Activated CD4-positive, alpha-beta T cell treated with anti-CD3 and anti-CD28 coated beads, Interleukin-2, amount 10 ng/mL, durations not matched to agents 24 days and 14 days (primary cell): ENCODE measurements at regions not wholly inside any gene's neighbourhood (a gene's known extent, or its start where the extent isn't known, plus 50 kb on each side); places are given as distances from the start of the nearest gene placed in this dataset.

Experiments
- DNase-seq: peaks from one replicate; pipeline ENCODE4 v3.0.0; 2022
- H3K27ac Mint-ChIP-seq: one replicate; pipeline ENCODE4 v1.8.0; 2022; ENCODE audit warnings: mild to moderate bottlenecking, mixed read lengths
- H3K27me3 Mint-ChIP-seq: one replicate; pipeline ENCODE4 v1.8.0; 2022; ENCODE audit warnings: mixed read lengths
- H3K36me3 Mint-ChIP-seq: one replicate; pipeline ENCODE4 v1.8.0; 2022; ENCODE audit warnings: low read depth, mild to moderate bottlenecking, mixed read lengths
- H3K4me1 Mint-ChIP-seq: one replicate; pipeline ENCODE4 v1.8.0; 2021; ENCODE audit warnings: mixed read lengths
- H3K4me3 Mint-ChIP-seq: one replicate; pipeline ENCODE4 v1.8.0; 2022; ENCODE audit warnings: mild to moderate bottlenecking, moderate library complexity, mixed read lengths
- H3K9me3 Mint-ChIP-seq: one replicate; pipeline ENCODE4 v1.8.0; 2021; ENCODE audit warnings: mixed read lengths
- intact Hi-C: fragments of 100-400 bp; cut with micrococcal nuclease; formaldehyde crosslinking; loops from one replicate; pipeline ENCODE4 v1.15.1; 2023

GRCh38 chr1:96969656-96970163 lies 248.1 kb downstream of the PTBP2 start:
- Mint-ChIP-seq H3K36me3 (no peaks in the 10 kb centered on the region), H3K4me3 (no peak overlapping the region), H3K4me1 (no peaks in the 10 kb centered on the region), H3K27ac (no peak overlapping the region), H3K27me3 (peaks cover 3% of the 10 kb centered on the region), H3K9me3 (no peaks in the 10 kb centered on the region)
- intact Hi-C loops = loop anchor here (5.0 kb wide), 2 partner anchors 853 to 1498 kb away; no protein-coding TSS in a partner anchor
- no peak for DNase-seq

- no peaks in the 10 kb centered on the region for H3K9me3 Mint-ChIP-seq
- no peak overlapping the region for H3K4me3 Mint-ChIP-seq
- H3K36me3 Mint-ChIP-seq = no peaks in the 10 kb centered on the region
- no peak overlapping the region for H3K27ac Mint-ChIP-seq
- DNase-seq = no peak
- H3K27me3 Mint-ChIP-seq = peaks cover 3% of the 10 kb centered on the region
- intact Hi-C loops = no loop called here
- H3K4me1 Mint-ChIP-seq = no peaks in the 10 kb centered on the region
These were observed 249.9 kb downstream of the PTBP2 start for GRCh38 chr1:96971439-96971838.

- no peak overlapping the region for H3K27ac Mint-ChIP-seq
- H3K36me3 Mint-ChIP-seq = no peaks in the 10 kb centered on the region
- no peak overlapping the region for H3K4me3 Mint-ChIP-seq
- intact Hi-C loops = no loop called here
- H3K9me3 Mint-ChIP-seq = no peaks in the 10 kb centered on the region
- H3K27me3 Mint-ChIP-seq = peaks cover 3% of the 10 kb centered on the region
- no peaks in the 10 kb centered on the region for H3K4me1 Mint-ChIP-seq
- no peak for DNase-seq
These were observed 250.4 kb downstream of the PTBP2 start for GRCh38 chr1:96971849-96972602.

GRCh38 chr1:96973605-96974004 lies 252.0 kb downstream of the PTBP2 start:
- intact Hi-C loops = no loop called here

GRCh38 chr1:96978444-96978843 lies 256.9 kb downstream of the PTBP2 start:
- intact Hi-C loops = no loop called here
- H3K4me3 Mint-ChIP-seq = no peak overlapping the region
- H3K36me3 Mint-ChIP-seq = no peaks in the 10 kb centered on the region
- no peak for DNase-seq
- H3K27me3 Mint-ChIP-seq = peaks cover 2% of the 10 kb centered on the region
- no peaks in the 10 kb centered on the region for H3K9me3 Mint-ChIP-seq
- H3K4me1 Mint-ChIP-seq = no peaks in the 10 kb centered on the region
- H3K27ac Mint-ChIP-seq = no peak overlapping the region

More at GRCh38 chr1:96973605-96974004, 252.0 kb downstream of the PTBP2 start:
- no peaks in the 10 kb centered on the region for H3K9me3 Mint-ChIP-seq
- no peaks in the 10 kb centered on the region for H3K36me3 Mint-ChIP-seq
- H3K4me3 Mint-ChIP-seq = no peak overlapping the region
- peaks cover 3% of the 10 kb centered on the region for H3K27me3 Mint-ChIP-seq
- no peak for DNase-seq
- H3K4me1 Mint-ChIP-seq = no peaks in the 10 kb centered on the region
- no peak overlapping the region for H3K27ac Mint-ChIP-seq

- intact Hi-C loops = no loop called here
- Mint-ChIP-seq H3K9me3 (no peaks in the 10 kb centered on the region), H3K36me3 (no peaks in the 10 kb centered on the region), H3K4me1 (no peaks in the 10 kb centered on the region), H3K27ac (no peak overlapping the region), H3K4me3 (no peak overlapping the region), H3K27me3 (peaks cover 2% of the 10 kb centered on the region)
- no peak for DNase-seq
These were observed 257.3 kb downstream of the PTBP2 start for GRCh38 chr1:96978901-96979300.

GRCh38 chr1:96979304-96980268 lies 258.0 kb downstream of the PTBP2 start:
- Mint-ChIP-seq H3K9me3 (no peaks in the 10 kb centered on the region), H3K4me3 (no peak overlapping the region), H3K4me1 (no peaks in the 10 kb centered on the region), H3K36me3 (no peaks in the 10 kb centered on the region), H3K27me3 (peaks cover 2% of the 10 kb centered on the region), H3K27ac (no peak overlapping the region)
- no peak for DNase-seq
- intact Hi-C loops = no loop called here

- Mint-ChIP-seq H3K9me3 (no peaks in the 10 kb centered on the region), H3K4me1 (no peaks in the 10 kb centered on the region), H3K4me3 (no peak overlapping the region), H3K36me3 (no peaks in the 10 kb centered on the region), H3K27ac (no peak overlapping the region), H3K27me3 (peaks cover 2% of the 10 kb centered on the region)
- DNase-seq = no peak
- intact Hi-C loops = no loop called here
These were observed 258.9 kb downstream of the PTBP2 start for GRCh38 chr1:96980448-96980847.

- no peak overlapping the region for H3K4me3 Mint-ChIP-seq
- peaks cover 2% of the 10 kb centered on the region for H3K27me3 Mint-ChIP-seq
- H3K27ac Mint-ChIP-seq = no peak overlapping the region
These were observed 259.6 kb downstream of the PTBP2 start for GRCh38 chr1:96981181-96981580.

GRCh38 chr1:96982118-96982517 lies 260.5 kb downstream of the PTBP2 start:
- no peak overlapping the region for H3K4me3 Mint-ChIP-seq
- H3K27me3 Mint-ChIP-seq = peaks cover 2% of the 10 kb centered on the region
- no peaks in the 10 kb centered on the region for H3K9me3 Mint-ChIP-seq
- no peak for DNase-seq
- no peaks in the 10 kb centered on the region for H3K36me3 Mint-ChIP-seq
- H3K27ac Mint-ChIP-seq = no peak overlapping the region
- intact Hi-C loops = no loop called here
- H3K4me1 Mint-ChIP-seq = no peaks in the 10 kb centered on the region

More at GRCh38 chr1:96981181-96981580, 259.6 kb downstream of the PTBP2 start:
- Mint-ChIP-seq H3K36me3 (no peaks in the 10 kb centered on the region), H3K9me3 (no peaks in the 10 kb centered on the region), H3K4me1 (no peaks in the 10 kb centered on the region)
- DNase-seq = no peak
- intact Hi-C loops = no loop called here

GRCh38 chr1:96983866-96984265 lies 262.3 kb downstream of the PTBP2 start:
- no peak for DNase-seq
- no peak overlapping the region for H3K27ac Mint-ChIP-seq
- no peak overlapping the region for H3K4me3 Mint-ChIP-seq
- H3K27me3 Mint-ChIP-seq = peaks cover 2% of the 10 kb centered on the region
- no peaks in the 10 kb centered on the region for H3K36me3 Mint-ChIP-seq
- intact Hi-C loops = no loop called here
- no peaks in the 10 kb centered on the region for H3K4me1 Mint-ChIP-seq
- no peaks in the 10 kb centered on the region for H3K9me3 Mint-ChIP-seq

GRCh38 chr1:96987186-96987703 lies 265.7 kb downstream of the PTBP2 start:
- no peak for DNase-seq
- H3K9me3 Mint-ChIP-seq = no peaks in the 10 kb centered on the region
- H3K4me3 Mint-ChIP-seq = no peak overlapping the region
- no peaks in the 10 kb centered on the region for H3K4me1 Mint-ChIP-seq
- no peaks in the 10 kb centered on the region for H3K27me3 Mint-ChIP-seq
- no peak overlapping the region for H3K27ac Mint-ChIP-seq
- H3K36me3 Mint-ChIP-seq = no peaks in the 10 kb centered on the region
- intact Hi-C loops = no loop called here

- Mint-ChIP-seq H3K27ac (no peak overlapping the region), H3K27me3 (no peaks in the 10 kb centered on the region), H3K36me3 (no peaks in the 10 kb centered on the region), H3K9me3 (no peaks in the 10 kb centered on the region), H3K4me3 (no peak overlapping the region), H3K4me1 (no peaks in the 10 kb centered on the region)
- intact Hi-C loops = no loop called here
- no peak for DNase-seq
These were observed 267.7 kb downstream of the PTBP2 start for GRCh38 chr1:96989302-96989701.

- H3K27me3 Mint-ChIP-seq = no peaks in the 10 kb centered on the region
- no peaks in the 10 kb centered on the region for H3K9me3 Mint-ChIP-seq
- H3K36me3 Mint-ChIP-seq = no peaks in the 10 kb centered on the region
- intact Hi-C loops = no loop called here
- no peak for DNase-seq
- H3K4me3 Mint-ChIP-seq = no peak overlapping the region
- no peak overlapping the region for H3K27ac Mint-ChIP-seq
- H3K4me1 Mint-ChIP-seq = no peaks in the 10 kb centered on the region
These were observed 268.6 kb downstream of the PTBP2 start for GRCh38 chr1:96990136-96990535.
